ENCODE measurements at regions not wholly inside any gene's neighbourhood (a gene's known extent, or its start where the extent isn't known, plus 50 kb on each side); places are given as distances from the start of the nearest gene placed in this dataset.
"Not testable (repeated sequence)": the region's sequence is repeated elsewhere in the genome, so short reads cannot be mapped to it uniquely, and the experiment has no call there.

DNA sequence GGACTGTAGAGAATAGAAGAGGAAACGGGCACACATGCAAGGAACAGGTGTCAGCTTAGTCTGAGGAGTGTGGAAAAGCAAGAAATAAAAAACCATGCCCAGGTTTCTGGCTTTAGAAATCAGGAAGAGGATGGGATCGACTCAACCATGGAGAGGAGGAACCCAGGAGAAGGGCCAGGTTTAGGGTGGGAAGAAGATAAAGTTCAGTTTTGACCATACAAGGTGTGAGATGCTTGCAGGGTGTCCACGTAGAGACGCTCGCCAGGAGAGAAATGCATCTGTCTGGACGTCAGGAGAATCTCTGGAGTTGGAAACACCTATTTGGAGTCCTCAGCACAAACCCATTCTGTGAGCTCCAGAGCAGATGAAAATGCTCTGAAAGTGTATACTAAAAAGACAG is 275.1 kb downstream of the CYRIA start:
- DNase-seq = no peak

- DNase-seq = no peak
These were observed 276.0 kb downstream of the CYRIA start for GRCh38 chr2:16389611-16390010.

GRCh38 chr2:16388199-16388830 is 277.3 kb downstream of the CYRIA start:
- DNase-seq = not testable (repeated sequence)

DNA sequence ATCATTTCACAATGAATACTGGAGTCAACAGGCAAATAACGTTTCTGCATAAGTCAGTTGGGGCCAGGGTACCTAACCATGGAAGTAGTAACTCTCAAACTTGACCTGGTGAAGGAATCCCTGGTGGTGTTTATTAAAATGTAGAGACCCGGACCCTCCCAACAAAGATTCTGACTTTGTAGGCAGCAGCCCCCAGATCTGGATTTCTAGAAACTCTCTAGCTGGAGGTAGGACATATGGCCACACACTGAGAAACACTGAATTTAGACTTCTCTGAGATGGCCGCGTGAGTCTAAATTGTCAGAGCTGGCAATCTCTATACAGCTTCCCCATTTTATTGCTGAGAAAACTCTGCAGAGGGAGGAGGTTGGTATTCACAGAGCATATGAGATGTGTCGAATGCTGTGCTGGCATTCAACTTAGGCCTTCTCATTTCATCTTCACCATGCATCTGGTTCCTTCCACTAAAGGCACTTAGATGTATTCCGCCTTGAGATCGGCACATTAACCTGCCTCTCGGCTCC is 278.1 kb downstream of the CYRIA start:
- no peak for DNase-seq

- no peak for DNase-seq
These were observed 279.2 kb downstream of the CYRIA start for GRCh38 chr2:16386431-16386830.

GRCh38 chr2:16386031-16386430 is 279.6 kb downstream of the CYRIA start:
- no peak for DNase-seq

- no peak for DNase-seq
These were observed 280.3 kb downstream of the CYRIA start for GRCh38 chr2:16385341-16385740.

- DNase-seq = no peak
These were observed 282.2 kb downstream of the CYRIA start for GRCh38 chr2:16383411-16383810.

GRCh38 chr2:16382451-16382850 is 283.2 kb downstream of the CYRIA start:
- no peak for DNase-seq

GRCh38 chr2:16381511-16381910 is 284.1 kb downstream of the CYRIA start:
- no peak for DNase-seq

- DNase-seq = not testable (repeated sequence)
These were observed 285.7 kb downstream of the CYRIA start for GRCh38 chr2:16379901-16380300.

DNA sequence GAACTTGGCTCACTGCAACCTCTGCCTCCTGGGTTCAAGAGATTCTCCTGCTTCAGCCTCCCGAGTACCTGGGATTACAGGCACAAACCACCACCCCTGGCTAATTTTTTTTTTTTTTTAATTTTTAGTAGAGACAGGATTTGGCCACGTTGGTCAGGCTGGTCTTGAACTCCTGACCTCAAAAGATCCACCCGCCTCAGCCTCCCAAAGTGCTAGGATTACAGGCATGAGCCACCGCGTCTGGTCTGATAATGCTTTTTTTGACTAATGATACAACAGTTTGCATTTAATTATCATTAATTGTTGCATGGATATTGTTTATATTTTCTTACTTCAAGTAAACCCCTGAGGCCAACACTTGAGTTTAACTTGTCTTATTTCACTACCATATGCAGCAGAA is 286.6 kb downstream of the CYRIA start:
- not testable (repeated sequence) for DNase-seq

DNA sequence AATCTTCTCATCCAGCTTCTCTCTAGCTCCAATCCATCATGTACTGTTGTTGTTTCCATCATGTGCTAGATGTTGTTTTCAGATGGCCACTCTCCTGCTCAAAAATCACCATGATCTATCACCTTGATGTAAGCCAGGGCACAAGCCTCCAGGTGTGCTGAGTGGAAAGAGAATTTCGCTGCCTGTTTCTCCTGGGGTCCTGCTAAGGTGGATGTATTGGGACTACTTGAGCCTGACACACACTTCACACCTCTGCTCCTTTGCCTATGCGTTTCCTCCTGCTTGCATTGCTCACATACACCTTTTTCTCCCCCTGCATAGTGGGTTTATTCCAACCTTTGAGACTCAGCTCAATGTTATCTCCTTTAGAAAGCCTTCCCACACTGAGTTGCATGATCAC is 287.6 kb downstream of the CYRIA start:
- no peak for DNase-seq

DNA sequence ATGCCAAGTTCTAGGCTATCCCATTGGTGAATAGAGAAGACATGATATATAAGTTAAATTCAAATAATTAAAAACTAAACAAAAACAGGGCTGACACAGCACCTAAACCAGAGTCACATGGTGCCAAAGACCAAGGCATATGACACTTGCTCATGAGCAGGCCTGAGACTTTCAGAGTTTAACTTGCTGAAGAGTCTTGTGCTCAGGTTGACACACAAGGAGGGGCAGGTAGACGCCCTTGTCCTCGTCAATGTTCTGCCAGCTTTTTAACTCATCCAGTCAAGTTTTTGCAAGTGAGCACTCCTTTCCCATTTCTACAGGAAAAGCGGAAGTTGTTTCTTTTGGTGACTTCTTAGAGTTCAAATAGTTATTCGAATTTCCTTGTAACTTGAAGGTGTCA is 289.7 kb downstream of the CYRIA start:
- DNase-seq = no peak

GRCh38 chr2:16375351-16375750 is 290.3 kb downstream of the CYRIA start:
- DNase-seq = no peak

DNA sequence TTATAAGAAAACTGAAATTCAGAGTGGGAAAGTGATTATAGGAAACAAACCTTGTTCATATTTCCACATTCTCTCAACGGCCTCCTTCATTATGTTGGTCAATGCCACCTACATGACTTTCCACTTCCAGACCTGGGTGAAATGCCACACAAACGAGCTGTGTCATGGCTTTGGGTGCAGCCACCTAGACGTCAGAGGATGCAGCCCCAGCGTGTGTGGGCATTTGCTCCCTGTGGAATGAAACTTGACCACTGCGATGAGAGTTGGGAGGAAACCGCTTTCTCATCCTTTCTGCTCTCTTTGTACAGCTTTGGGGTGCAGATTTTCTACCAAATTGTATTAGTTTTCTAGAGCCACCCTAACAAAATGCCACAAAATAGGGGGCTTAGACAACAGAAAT is 291.0 kb downstream of the CYRIA start:
- no peak for DNase-seq

GRCh38 chr2:16373341-16373740 is 292.3 kb downstream of the CYRIA start:
- no peak for DNase-seq

GRCh38 chr2:16371751-16372150 is 293.9 kb downstream of the CYRIA start:
- no peak for DNase-seq

- no peak for DNase-seq
These were observed 296.7 kb downstream of the CYRIA start for GRCh38 chr2:16368951-16369350.

DNA sequence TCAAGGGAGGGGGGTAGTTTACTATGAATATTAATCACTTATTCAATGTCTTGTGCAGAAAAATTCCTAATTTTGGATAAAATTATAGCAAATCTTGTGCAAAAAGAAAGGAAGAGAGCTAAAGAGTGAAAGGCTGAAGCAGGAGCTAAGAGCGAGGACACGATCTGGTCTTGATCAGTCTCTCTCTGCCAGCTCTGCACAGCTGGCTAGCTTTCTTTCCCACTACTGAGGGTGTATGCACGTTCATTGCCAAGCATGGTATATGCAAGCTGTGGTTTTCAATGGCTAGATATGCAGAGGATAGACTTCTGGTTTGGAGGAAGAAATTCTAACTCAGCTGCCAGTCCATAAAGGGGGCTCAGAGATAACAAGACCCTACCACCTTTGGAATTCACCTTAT is 297.3 kb downstream of the CYRIA start:
- no peak for DNase-seq

- DNase-seq = no peak
These were observed 300.3 kb downstream of the CYRIA start for GRCh38 chr2:16365366-16365765.

- no peak for DNase-seq
These were observed 302.1 kb downstream of the CYRIA start for GRCh38 chr2:16363581-16363980.

GRCh38 chr2:16362611-16363010 is 303.0 kb downstream of the CYRIA start:
- DNase-seq = no peak

GRCh38 chr2:16361261-16361995 is 304.2 kb downstream of the CYRIA start:
- no peak for DNase-seq

DNA sequence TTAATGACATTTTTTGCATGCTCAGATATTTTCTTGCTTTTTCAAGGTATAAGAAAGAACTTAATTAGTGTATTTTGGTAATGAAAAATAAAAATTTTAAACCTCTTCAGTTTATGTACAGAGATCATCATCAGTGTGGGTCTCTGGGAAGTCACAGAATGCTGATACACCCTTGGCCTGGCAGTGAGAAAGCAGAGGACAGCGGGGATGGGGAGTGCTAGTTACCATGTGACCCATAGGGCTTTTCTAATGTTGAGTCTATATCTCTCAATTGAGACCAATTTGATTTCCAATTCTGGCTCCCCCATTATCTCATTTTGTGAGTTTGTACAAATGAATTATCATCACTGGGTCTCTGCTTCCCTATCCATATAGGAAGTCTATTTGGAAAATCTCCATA is 305.7 kb downstream of the CYRIA start:
- no peak for DNase-seq

All from CD4-positive, alpha-beta T cell treated with Interferon gamma for 1 hour (primary cell).